ENCODE measurements at regions not wholly inside any gene's neighbourhood (a gene's known extent, or its start where the extent isn't known, plus 50 kb on each side); places are given as distances from the start of the nearest gene placed in this dataset.

DNA sequence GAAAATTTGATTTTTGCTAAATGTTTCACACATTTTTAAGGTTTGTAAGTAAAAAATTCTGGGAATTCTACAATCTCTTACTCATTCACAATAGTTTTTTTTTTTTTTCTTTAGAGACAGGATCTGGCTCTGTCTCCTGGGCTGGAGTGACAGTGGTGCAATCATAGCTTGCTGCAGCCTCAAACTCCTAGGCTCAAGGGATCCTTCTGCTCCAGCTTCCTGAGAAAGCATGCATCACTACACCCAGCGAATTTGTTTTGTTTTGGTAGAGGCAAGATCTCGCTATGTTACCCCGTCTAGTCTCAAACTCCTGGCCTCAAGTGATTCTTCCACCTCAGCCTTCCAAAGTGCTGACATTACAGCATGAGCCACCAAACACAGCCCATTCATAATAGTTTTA lies 232.8 kb downstream of the GJA1 start:
- Histone ChIP-seq H3K4me1 (ENCODE audit: control insufficient read depth in 2 of 3, insufficient read depth in 2 of 3, low read depth in 1 of 3, low read length in 3 of 3) (no peaks in the 10 kb centered on the region), H3K9me3 (ENCODE audit: control insufficient read depth in 2 of 3, insufficient read depth in 1 of 3, low read length in 3 of 3) (no peaks in the 10 kb centered on the region)

DNA sequence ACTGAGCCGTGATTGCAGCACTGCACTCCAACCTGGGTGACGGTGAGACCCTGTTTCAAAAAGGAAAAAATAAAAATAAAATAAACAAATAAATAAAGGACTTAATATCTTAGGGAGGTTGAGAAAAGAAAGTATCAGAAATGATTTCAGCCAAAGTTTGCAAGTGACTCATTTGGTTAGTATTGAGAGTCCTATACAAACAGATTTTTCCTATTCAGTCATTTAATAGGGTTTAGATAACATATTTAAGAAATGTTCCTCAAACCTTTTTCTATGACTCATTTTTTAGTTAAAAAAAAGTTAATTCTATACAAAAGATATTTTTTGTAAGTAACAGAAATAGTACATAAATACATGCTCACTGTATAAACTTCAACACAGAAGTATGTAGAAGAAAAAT lies 235.1 kb downstream of the GJA1 start:
- Histone ChIP-seq H3K4me1 (ENCODE audit: control insufficient read depth in 2 of 3, insufficient read depth in 2 of 3, low read depth in 1 of 3, low read length in 3 of 3) (no peaks in the 10 kb centered on the region), H3K27me3 (ENCODE audit: control insufficient read depth, insufficient read depth, low read length) (no peaks in the 10 kb centered on the region), H3K27ac (ENCODE audit: low read depth in 2 of 2, low read length in 2 of 2) (no peak overlapping the region), H3K36me3 (ENCODE audit: control insufficient read depth in 2 of 3, insufficient read depth in 3 of 3, low read length in 3 of 3) (no peaks in the 10 kb centered on the region), H3K9me3 (ENCODE audit: control insufficient read depth in 2 of 3, insufficient read depth in 1 of 3, low read length in 3 of 3) (no peaks in the 10 kb centered on the region), H3K9ac (ENCODE audit: low read length in 3 of 3) (no peak overlapping the region), H3K4me3 (ENCODE audit: low read length in 3 of 3) (no peak overlapping the region)
- intact Hi-C loops (cut with DNase I) = no loop called here
- TF ChIP-seq, protein P1, sequence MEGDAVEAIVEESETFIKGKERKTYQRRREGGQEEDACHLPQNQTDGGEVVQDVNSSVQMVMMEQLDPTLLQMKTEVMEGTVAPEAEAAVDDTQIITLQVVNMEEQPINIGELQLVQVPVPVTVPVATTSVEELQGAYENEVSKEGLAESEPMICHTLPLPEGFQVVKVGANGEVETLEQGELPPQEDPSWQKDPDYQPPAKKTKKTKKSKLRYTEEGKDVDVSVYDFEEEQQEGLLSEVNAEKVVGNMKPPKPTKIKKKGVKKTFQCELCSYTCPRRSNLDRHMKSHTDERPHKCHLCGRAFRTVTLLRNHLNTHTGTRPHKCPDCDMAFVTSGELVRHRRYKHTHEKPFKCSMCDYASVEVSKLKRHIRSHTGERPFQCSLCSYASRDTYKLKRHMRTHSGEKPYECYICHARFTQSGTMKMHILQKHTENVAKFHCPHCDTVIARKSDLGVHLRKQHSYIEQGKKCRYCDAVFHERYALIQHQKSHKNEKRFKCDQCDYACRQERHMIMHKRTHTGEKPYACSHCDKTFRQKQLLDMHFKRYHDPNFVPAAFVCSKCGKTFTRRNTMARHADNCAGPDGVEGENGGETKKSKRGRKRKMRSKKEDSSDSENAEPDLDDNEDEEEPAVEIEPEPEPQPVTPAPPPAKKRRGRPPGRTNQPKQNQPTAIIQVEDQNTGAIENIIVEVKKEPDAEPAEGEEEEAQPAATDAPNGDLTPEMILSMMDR (IDR thresholded peaks at IDR 0.05; ENCODE audit: borderline replicate concordance, extremely low read depth, insufficient read depth) = no peak
- FAIRE-seq (no peak), DNase-seq (no peak)

More for the DNA sequence above, 232.8 kb downstream of the GJA1 start:
- H3K27ac ChIP-seq (ENCODE audit: low read depth in 2 of 2, low read length in 2 of 2) = no peak overlapping the region
- H3K9ac ChIP-seq (ENCODE audit: low read length in 3 of 3) = no peak overlapping the region
- H3K36me3 ChIP-seq (ENCODE audit: control insufficient read depth in 2 of 3, insufficient read depth in 3 of 3, low read length in 3 of 3) = no peaks in the 10 kb centered on the region
- TF ChIP-seq, protein P1 (IDR thresholded peaks at IDR 0.05; ENCODE audit: borderline replicate concordance, extremely low read depth, insufficient read depth) = no peak
- H3K27me3 ChIP-seq (ENCODE audit: control insufficient read depth, insufficient read depth, low read length) = no peaks in the 10 kb centered on the region
- no peak overlapping the region for H3K4me3 ChIP-seq (ENCODE audit: low read length in 3 of 3)
- FAIRE-seq (no peak), DNase-seq (no peak)
- intact Hi-C loops (cut with DNase I) = no loop called here

DNA sequence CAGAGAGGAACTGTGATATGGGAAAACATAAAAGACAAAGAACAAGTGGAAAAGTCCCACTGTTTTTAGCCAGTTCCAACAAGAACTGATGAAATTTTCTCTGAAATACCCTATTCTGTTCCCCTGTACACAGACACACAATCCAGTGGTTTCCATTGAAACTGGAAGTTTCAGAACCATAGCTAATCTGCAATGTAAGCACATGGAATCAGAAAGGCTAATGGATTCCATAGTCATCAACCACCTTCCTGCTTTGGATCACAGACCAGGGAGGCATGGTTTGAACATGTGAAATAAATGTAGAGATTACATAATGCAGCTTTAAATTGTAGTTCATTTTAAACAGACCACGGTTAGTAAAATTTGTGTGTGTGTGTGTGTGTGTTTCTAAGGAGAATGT lies 242.1 kb downstream of the GJA1 start:
- FAIRE-seq = no peak
- no peak for DNase-seq
- H3K36me3 ChIP-seq (ENCODE audit: control insufficient read depth in 2 of 3, insufficient read depth in 3 of 3, low read length in 3 of 3) = no peaks in the 10 kb centered on the region
- H3K4me3 ChIP-seq (ENCODE audit: low read length in 3 of 3) = no peak overlapping the region
- H3K27ac ChIP-seq (ENCODE audit: low read depth in 2 of 2, low read length in 2 of 2) = no peak overlapping the region
- no peak overlapping the region for H3K9ac ChIP-seq (ENCODE audit: low read length in 3 of 3)
- intact Hi-C loops (cut with DNase I) = no loop called here
- TF ChIP-seq, protein P1 (IDR thresholded peaks at IDR 0.05; ENCODE audit: borderline replicate concordance, extremely low read depth, insufficient read depth) = no peak
- H3K4me1 ChIP-seq (ENCODE audit: control insufficient read depth in 2 of 3, insufficient read depth in 2 of 3, low read depth in 1 of 3, low read length in 3 of 3) = no peaks in the 10 kb centered on the region
- H3K9me3 ChIP-seq (ENCODE audit: control insufficient read depth in 2 of 3, insufficient read depth in 1 of 3, low read length in 3 of 3) = no peaks in the 10 kb centered on the region
- no peaks in the 10 kb centered on the region for H3K27me3 ChIP-seq (ENCODE audit: control insufficient read depth, insufficient read depth, low read length)

DNA sequence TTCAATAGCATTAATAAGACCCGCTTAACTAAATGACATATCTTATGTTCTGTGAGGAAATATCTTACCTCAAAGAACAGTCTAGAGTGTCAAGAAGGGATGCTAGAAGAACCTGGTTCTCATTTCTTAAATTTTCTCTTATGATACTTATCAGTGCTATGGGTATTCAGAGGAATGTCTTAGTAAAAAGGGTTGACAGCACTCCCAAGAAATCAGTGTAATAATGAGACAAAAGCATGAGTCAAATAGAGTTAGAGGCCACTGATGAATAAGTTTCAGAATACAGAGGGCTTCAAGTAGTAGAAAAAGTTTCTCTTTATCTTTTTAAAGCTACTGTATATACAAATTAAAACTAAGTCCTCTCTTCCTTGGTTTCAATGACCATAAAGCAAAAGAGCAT lies 242.8 kb downstream of the GJA1 start:
- H3K4me3 ChIP-seq (ENCODE audit: low read length in 3 of 3) = no peak overlapping the region
- H3K9ac ChIP-seq (ENCODE audit: low read length in 3 of 3) = no peak overlapping the region
- H3K4me1 ChIP-seq (ENCODE audit: control insufficient read depth in 2 of 3, insufficient read depth in 2 of 3, low read depth in 1 of 3, low read length in 3 of 3) = no peaks in the 10 kb centered on the region
- H3K9me3 ChIP-seq (ENCODE audit: control insufficient read depth in 2 of 3, insufficient read depth in 1 of 3, low read length in 3 of 3) = no peaks in the 10 kb centered on the region
- no peaks in the 10 kb centered on the region for H3K27me3 ChIP-seq (ENCODE audit: control insufficient read depth, insufficient read depth, low read length)
- FAIRE-seq (no peak), DNase-seq (no peak)
- TF ChIP-seq, protein P1 (IDR thresholded peaks at IDR 0.05; ENCODE audit: borderline replicate concordance, extremely low read depth, insufficient read depth) = no peak
- H3K36me3 ChIP-seq (ENCODE audit: control insufficient read depth in 2 of 3, insufficient read depth in 3 of 3, low read length in 3 of 3) = no peaks in the 10 kb centered on the region
- no peak overlapping the region for H3K27ac ChIP-seq (ENCODE audit: low read depth in 2 of 2, low read length in 2 of 2)
- intact Hi-C loops (cut with DNase I) = no loop called here
